ENCODE measurements at regions not wholly inside any gene's neighbourhood (a gene's known extent, or its start where the extent isn't known, plus 50 kb on each side); places are given as distances from the start of the nearest gene placed in this dataset.
A peak's percentile ranks its signal among the peaks of the same experiment; 100 is the strongest.
"Not testable (repeated sequence)": the region's sequence is repeated elsewhere in the genome, so short reads cannot be mapped to it uniquely, and the experiment has no call there.

- Histone ChIP-seq H3K9me3 (no peaks in the 10 kb centered on the region), H3K27ac (no peak overlapping the region), H3K4me1 (peaks cover 15% of the 10 kb centered on the region), H3K27me3 (no peaks in the 10 kb centered on the region), H3K4me3 (no peak overlapping the region), H3K36me3 (no peaks in the 10 kb centered on the region)
- TF ChIP-seq POLR2AphosphoS5 (IDR thresholded peaks at IDR 0.05) (peak in 1 of 3 donors; percentile 22), POLR2A (IDR thresholded peaks at IDR 0.05) (no peak)
- no peak for DNase-seq (ENCODE audit: low spot score in 2 of 2)
- 21% methylated on average over 2 of the region's 2 CpGs for WGBS
Measured at GRCh38 chr13:37175996-37176395, 70.5 kb upstream of the CSNK1A1L start.

GRCh38 chr13:37173214-37173613 is 67.8 kb upstream of the CSNK1A1L start:
- H3K36me3 ChIP-seq, result no peaks in the 10 kb centered on the region
- no peaks in the 10 kb centered on the region for H3K9me3 ChIP-seq
- 50% methylated on average over 3 of the region's 3 CpGs for WGBS
- DNase-seq (ENCODE audit: low spot score in 2 of 2), result no peak
- peaks cover 15% of the 10 kb centered on the region for H3K4me1 ChIP-seq
- no peaks in the 10 kb centered on the region for H3K27me3 ChIP-seq
- no peak overlapping the region for H3K27ac ChIP-seq
- H3K4me3 ChIP-seq, result no peak overlapping the region
- TF ChIP-seq EP300 (IDR thresholded peaks at IDR 0.05), result no peak
- TF ChIP-seq POLR2AphosphoS5 (IDR thresholded peaks at IDR 0.05), result no peak
- TF ChIP-seq CTCF (IDR thresholded peaks at IDR 0.05), result no peak
- TF ChIP-seq POLR2A (IDR thresholded peaks at IDR 0.05), result no peak

- not testable (repeated sequence) for H3K4me3 ChIP-seq; H3K9me3 ChIP-seq; H3K36me3 ChIP-seq; H3K27me3 ChIP-seq; H3K27ac ChIP-seq; DNase-seq (ENCODE audit: low spot score in 2 of 2)
- 80% methylated on average over 11 of the region's 11 CpGs for WGBS
- H3K4me1 ChIP-seq, result peaks cover 15% of the 10 kb centered on the region
Measured at GRCh38 chr13:37172226-37172625, 66.8 kb upstream of the CSNK1A1L start.

- H3K4me3 ChIP-seq, result no peak overlapping the region
- no peaks in the 10 kb centered on the region for H3K9me3 ChIP-seq
- peaks cover 6% of the 10 kb centered on the region for H3K4me1 ChIP-seq
- no peaks in the 10 kb centered on the region for H3K27me3 ChIP-seq
- no peak overlapping the region for H3K27ac ChIP-seq
- TF ChIP-seq CTCF (IDR thresholded peaks at IDR 0.05), result no peak
- TF ChIP-seq POLR2AphosphoS5 (IDR thresholded peaks at IDR 0.05), result no peak
- TF ChIP-seq POLR2A (IDR thresholded peaks at IDR 0.05), result no peak
- no peak for TF ChIP-seq EP300 (IDR thresholded peaks at IDR 0.05)
- H3K36me3 ChIP-seq, result no peaks in the 10 kb centered on the region
- no peak for DNase-seq (ENCODE audit: low spot score in 2 of 2)
Measured at GRCh38 chr13:37168926-37169325, 63.5 kb upstream of the CSNK1A1L start.

- Histone ChIP-seq H3K27me3 (no peaks in the 10 kb centered on the region), H3K4me1 (no peaks in the 10 kb centered on the region), H3K4me3 (no peak overlapping the region), H3K36me3 (no peaks in the 10 kb centered on the region), H3K9me3 (no peaks in the 10 kb centered on the region), H3K27ac (no peak overlapping the region)
- no peak for DNase-seq (ENCODE audit: low spot score in 2 of 2)
- WGBS, result 70% methylated on average over 3 of the region's 3 CpGs
- no peak for TF ChIP-seq POLR2AphosphoS5 (IDR thresholded peaks at IDR 0.05)
- no peak for TF ChIP-seq POLR2A (IDR thresholded peaks at IDR 0.05)
Measured at GRCh38 chr13:37168151-37168550, 62.7 kb upstream of the CSNK1A1L start.

- Histone ChIP-seq H3K4me1 (no peaks in the 10 kb centered on the region), H3K27me3 (no peaks in the 10 kb centered on the region), H3K36me3 (no peaks in the 10 kb centered on the region), H3K4me3 (no peak overlapping the region), H3K27ac (no peak overlapping the region), H3K9me3 (peaks cover 6% of the 10 kb centered on the region)
- no peak for TF ChIP-seq POLR2A (IDR thresholded peaks at IDR 0.05)
- TF ChIP-seq POLR2AphosphoS5 (IDR thresholded peaks at IDR 0.05), result no peak
- no peak for TF ChIP-seq CTCF (IDR thresholded peaks at IDR 0.05)
- TF ChIP-seq EP300 (IDR thresholded peaks at IDR 0.05), result no peak
- no peak for DNase-seq (ENCODE audit: low spot score in 2 of 2)
- WGBS, result 92% methylated on average over 2 of the region's 2 CpGs
Measured at GRCh38 chr13:37164635-37165034, 59.2 kb upstream of the CSNK1A1L start.

- no peak overlapping the region for H3K4me3 ChIP-seq
- no peaks in the 10 kb centered on the region for H3K27me3 ChIP-seq
- TF ChIP-seq POLR2AphosphoS5 (IDR thresholded peaks at IDR 0.05) (no peak), EP300 (IDR thresholded peaks at IDR 0.05) (no peak), CTCF (IDR thresholded peaks at IDR 0.05) (no peak), POLR2A (IDR thresholded peaks at IDR 0.05) (no peak)
- H3K27ac ChIP-seq, result no peak overlapping the region
- WGBS, result 39% methylated on average over 3 of the region's 3 CpGs
- no peak for DNase-seq (ENCODE audit: low spot score in 2 of 2)
- H3K4me1 ChIP-seq, result no peaks in the 10 kb centered on the region
- H3K9me3 ChIP-seq, result peaks cover 8% of the 10 kb centered on the region
- no peaks in the 10 kb centered on the region for H3K36me3 ChIP-seq
Measured at GRCh38 chr13:37163641-37164265, 58.3 kb upstream of the CSNK1A1L start.
